Chondrocyte (in vitro differentiated cells): ENCODE measurements at regions not wholly inside any gene's neighbourhood (a gene's known extent, or its start where the extent isn't known, plus 50 kb on each side); places are given as distances from the start of the nearest gene placed in this dataset.

Experiments used
- DNase-seq: peaks from one replicate; pipeline ENCODE4 v3.0.0; 2021; ENCODE audit warnings: mixed read lengths, low spot score
- H3K27ac Mint-ChIP-seq: one replicate; pipeline ENCODE4 v1.8.0; 2021; ENCODE audit warnings: mild to moderate bottlenecking, moderate library complexity, mixed read lengths; ENCODE audit not compliant: unreplicated experiment
- H3K27me3 Mint-ChIP-seq: 2 replicates; pipeline ENCODE4 v1.8.0; 2021; ENCODE audit warnings: low read depth, mixed read lengths
- H3K36me3 Mint-ChIP-seq: 2 replicates; pipeline ENCODE4 v1.8.0; 2021; ENCODE audit warnings: low read depth, mixed read lengths
- H3K4me1 Mint-ChIP-seq: 2 replicates; pipeline ENCODE4 v1.8.0; 2021; ENCODE audit warnings: low read depth, mild to moderate bottlenecking, mixed read lengths
- H3K4me3 Mint-ChIP-seq: one replicate; pipeline ENCODE4 v1.8.0; 2021; ENCODE audit warnings: mild to moderate bottlenecking, moderate library complexity, mixed read lengths; ENCODE audit not compliant: unreplicated experiment
- H3K9me3 Mint-ChIP-seq: 2 replicates; pipeline ENCODE4 v1.8.0; 2021; ENCODE audit warnings: low read depth, mixed read lengths
- TF ChIP-seq, protein P1 (sequence below): fragments of 200-600 bp; sonication (generic); IDR thresholded peaks from 2 replicates; pipeline ENCODE4 v1.5.0; 2021; ENCODE audit warnings: antibody characterized with exemption, mild to moderate bottlenecking, moderate library complexity

- Mint-ChIP-seq H3K36me3 (no peaks in the 10 kb centered on the region), H3K27me3 (no peaks in the 10 kb centered on the region), H3K4me3 (no peak overlapping the region), H3K4me1 (peaks cover 76% of the 10 kb centered on the region), H3K27ac (no peak overlapping the region), H3K9me3 (no peaks in the 10 kb centered on the region)
- no peak for DNase-seq
- TF ChIP-seq, protein P1, sequence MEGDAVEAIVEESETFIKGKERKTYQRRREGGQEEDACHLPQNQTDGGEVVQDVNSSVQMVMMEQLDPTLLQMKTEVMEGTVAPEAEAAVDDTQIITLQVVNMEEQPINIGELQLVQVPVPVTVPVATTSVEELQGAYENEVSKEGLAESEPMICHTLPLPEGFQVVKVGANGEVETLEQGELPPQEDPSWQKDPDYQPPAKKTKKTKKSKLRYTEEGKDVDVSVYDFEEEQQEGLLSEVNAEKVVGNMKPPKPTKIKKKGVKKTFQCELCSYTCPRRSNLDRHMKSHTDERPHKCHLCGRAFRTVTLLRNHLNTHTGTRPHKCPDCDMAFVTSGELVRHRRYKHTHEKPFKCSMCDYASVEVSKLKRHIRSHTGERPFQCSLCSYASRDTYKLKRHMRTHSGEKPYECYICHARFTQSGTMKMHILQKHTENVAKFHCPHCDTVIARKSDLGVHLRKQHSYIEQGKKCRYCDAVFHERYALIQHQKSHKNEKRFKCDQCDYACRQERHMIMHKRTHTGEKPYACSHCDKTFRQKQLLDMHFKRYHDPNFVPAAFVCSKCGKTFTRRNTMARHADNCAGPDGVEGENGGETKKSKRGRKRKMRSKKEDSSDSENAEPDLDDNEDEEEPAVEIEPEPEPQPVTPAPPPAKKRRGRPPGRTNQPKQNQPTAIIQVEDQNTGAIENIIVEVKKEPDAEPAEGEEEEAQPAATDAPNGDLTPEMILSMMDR: no peak
Measured at GRCh38 chr13:44305286-44305685, 68.3 kb upstream of the SERP2 start.

- no peak overlapping the region for H3K4me3 Mint-ChIP-seq
- H3K4me1 Mint-ChIP-seq: peaks cover 76% of the 10 kb centered on the region
- no peaks in the 10 kb centered on the region for H3K27me3 Mint-ChIP-seq
- no peaks in the 10 kb centered on the region for H3K9me3 Mint-ChIP-seq
- no peak for DNase-seq
- TF ChIP-seq, protein P1: no peak
- no peaks in the 10 kb centered on the region for H3K36me3 Mint-ChIP-seq
- peak overlapping the region; percentile 62 for H3K27ac Mint-ChIP-seq
Measured at GRCh38 chr13:44305917-44306370, 67.7 kb upstream of the SERP2 start.

DNA sequence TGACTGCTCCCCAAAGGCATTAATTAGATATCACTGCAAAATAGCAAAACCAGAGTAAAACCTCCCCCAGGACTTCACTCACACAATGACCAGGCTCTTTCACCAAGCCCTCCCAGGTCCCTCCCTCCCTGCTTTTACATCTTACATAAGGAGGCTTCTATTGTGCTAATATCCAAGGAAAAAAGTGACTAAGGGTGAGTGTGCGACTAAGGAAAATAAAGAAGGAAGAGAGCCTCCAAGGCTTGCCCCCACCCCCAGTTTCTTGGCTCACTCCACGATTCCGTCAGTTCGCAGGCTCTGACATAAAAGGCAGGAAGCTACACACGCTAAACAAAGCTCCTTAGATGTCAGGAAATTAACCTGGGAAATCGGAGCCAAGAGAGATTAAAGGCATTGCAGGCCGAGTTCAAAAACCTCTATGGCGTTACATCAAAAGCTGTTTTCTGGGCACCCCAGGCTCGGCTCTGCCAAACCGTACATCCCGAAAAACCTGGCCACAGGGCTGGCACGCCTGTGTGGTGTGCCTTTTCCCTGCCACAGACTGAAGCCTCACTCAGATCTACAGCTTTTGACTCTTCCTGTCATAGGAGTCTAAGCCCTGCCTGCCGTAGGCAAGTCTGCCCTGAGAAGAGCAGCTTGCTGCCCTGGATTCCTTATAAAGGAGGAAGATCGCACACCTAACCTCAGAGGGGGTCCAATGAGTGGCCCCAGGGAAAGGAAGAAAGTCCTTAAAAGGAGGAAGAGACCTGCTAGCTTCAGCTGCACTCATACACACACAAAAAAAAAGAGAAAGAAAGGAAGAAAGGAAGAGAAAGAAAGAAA is 67.0 kb upstream of the SERP2 start:
- no peak for DNase-seq
- Mint-ChIP-seq H3K27ac (peak overlapping the region; percentile 67), H3K27me3 (no peaks in the 10 kb centered on the region), H3K4me1 (peaks cover 75% of the 10 kb centered on the region), H3K4me3 (peak overlapping the region; percentile 31), H3K9me3 (no peaks in the 10 kb centered on the region), H3K36me3 (no peaks in the 10 kb centered on the region)
- TF ChIP-seq, protein P1: no peak

DNA sequence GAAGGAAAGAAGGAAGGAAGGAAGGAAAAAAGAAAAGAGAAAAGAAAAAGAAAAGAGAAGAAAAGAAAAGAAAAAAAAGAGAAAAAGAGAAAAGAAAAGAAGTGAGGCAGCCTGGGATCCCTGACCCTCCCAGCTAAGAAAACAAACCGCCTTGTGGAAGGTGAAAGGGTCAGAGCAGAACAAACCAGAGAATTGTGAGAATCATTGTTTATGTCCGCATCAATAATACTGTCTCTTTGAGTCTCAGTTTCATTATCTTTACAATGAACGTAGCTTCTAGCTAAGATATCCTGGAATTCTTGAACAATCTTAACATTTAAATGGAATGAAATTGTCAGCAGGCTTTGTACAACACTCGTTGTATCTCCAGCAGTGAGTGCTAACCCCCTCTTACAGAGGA is 66.4 kb upstream of the SERP2 start:
- H3K9me3 Mint-ChIP-seq: no peaks in the 10 kb centered on the region
- TF ChIP-seq, protein P1: no peak
- H3K36me3 Mint-ChIP-seq: no peaks in the 10 kb centered on the region
- no peak overlapping the region for H3K4me3 Mint-ChIP-seq
- H3K27me3 Mint-ChIP-seq: no peaks in the 10 kb centered on the region
- DNase-seq: no peak
- H3K4me1 Mint-ChIP-seq: peaks cover 76% of the 10 kb centered on the region
- H3K27ac Mint-ChIP-seq: peak overlapping the region; percentile 67

DNA sequence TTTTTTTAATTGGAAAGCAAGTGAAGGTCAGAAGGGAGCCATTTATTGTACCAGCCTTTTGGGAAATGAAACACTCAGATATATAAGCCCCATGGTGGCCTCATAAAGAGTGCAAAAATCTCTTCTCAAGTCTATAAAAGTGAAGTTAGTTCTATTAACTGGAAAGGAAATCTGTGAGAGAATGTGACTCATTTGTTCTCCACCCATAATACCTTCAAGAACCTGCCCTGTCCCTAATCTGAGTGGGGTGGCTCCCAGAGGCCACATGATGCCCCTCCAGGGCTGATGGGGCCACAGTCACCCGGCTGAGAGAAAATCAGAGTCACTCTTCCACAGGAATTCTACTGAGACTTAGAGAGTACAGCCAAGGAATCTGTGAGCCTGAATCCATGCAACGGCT is 65.8 kb upstream of the SERP2 start:
- no peaks in the 10 kb centered on the region for H3K27me3 Mint-ChIP-seq
- H3K4me1 Mint-ChIP-seq: peaks cover 80% of the 10 kb centered on the region

More for the DNA sequence above, 65.8 kb upstream of the SERP2 start:
- H3K9me3 Mint-ChIP-seq: no peaks in the 10 kb centered on the region
- TF ChIP-seq, protein P1: no peak
- no peaks in the 10 kb centered on the region for H3K36me3 Mint-ChIP-seq
- no peak overlapping the region for H3K4me3 Mint-ChIP-seq
- DNase-seq: no peak
- peak overlapping the region; percentile 39 for H3K27ac Mint-ChIP-seq
